HL-60 (cell line): ENCODE measurements at regions not wholly inside any gene's neighbourhood (a gene's known extent, or its start where the extent isn't known, plus 50 kb on each side); places are given as distances from the start of the nearest gene placed in this dataset.

ENCODE experiments used
- POLR2AphosphoS5 ChIP-seq: IDR thresholded peaks from 2 replicates; pipeline ENCODE4 v1.6.1; 2012; ENCODE audit warnings: low read depth
- TF ChIP-seq, protein P1 (sequence below): IDR thresholded peaks from one replicate; pipeline ENCODE4 v1.5.1; 2011; ENCODE audit warnings: low read length, control low read depth, inconsistent platforms; ENCODE audit not compliant: insufficient read depth

DNA sequence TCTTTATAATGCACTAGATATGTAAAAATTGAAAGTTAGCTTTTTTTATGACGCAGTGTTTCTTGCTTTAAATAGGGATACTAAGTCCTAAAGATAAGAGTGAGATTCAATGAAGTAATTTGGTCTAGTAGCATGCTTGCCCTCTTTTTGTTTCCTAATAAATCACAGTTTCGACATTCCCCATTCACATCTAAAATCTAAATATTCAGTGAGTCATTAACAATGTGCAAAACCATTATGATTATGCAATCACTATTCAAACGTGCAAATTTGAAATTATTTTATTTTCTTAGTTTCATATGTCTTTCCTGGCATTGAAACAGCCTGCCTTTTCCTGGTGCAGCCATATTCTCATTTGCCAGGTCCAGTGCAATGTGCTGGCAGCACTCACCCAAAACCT, 1350.5 kb upstream of the PABPC4L start:
- TF ChIP-seq, protein P1, sequence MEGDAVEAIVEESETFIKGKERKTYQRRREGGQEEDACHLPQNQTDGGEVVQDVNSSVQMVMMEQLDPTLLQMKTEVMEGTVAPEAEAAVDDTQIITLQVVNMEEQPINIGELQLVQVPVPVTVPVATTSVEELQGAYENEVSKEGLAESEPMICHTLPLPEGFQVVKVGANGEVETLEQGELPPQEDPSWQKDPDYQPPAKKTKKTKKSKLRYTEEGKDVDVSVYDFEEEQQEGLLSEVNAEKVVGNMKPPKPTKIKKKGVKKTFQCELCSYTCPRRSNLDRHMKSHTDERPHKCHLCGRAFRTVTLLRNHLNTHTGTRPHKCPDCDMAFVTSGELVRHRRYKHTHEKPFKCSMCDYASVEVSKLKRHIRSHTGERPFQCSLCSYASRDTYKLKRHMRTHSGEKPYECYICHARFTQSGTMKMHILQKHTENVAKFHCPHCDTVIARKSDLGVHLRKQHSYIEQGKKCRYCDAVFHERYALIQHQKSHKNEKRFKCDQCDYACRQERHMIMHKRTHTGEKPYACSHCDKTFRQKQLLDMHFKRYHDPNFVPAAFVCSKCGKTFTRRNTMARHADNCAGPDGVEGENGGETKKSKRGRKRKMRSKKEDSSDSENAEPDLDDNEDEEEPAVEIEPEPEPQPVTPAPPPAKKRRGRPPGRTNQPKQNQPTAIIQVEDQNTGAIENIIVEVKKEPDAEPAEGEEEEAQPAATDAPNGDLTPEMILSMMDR, result no peak
- no peak for TF ChIP-seq POLR2AphosphoS5
